KMS-11 (cell line): ENCODE measurements at regions not wholly inside any gene's neighbourhood (a gene's known extent, or its start where the extent isn't known, plus 50 kb on each side); places are given as distances from the start of the nearest gene placed in this dataset.

ENCODE experiments used
- H2AFZ ChIP-seq: fragments of 200-600 bp; sonication (generic); 2 replicates; pipeline ENCODE4 v1.6.1; 2016; ENCODE audit warnings: antibody characterized with exemption, mixed run types, low read depth
- H3K27ac ChIP-seq: fragments of 200-600 bp; sonication (generic); 2 replicates; pipeline ENCODE4 v1.6.1; 2016; ENCODE audit warnings: mild to moderate bottlenecking, mixed run types
- H3K27me3 ChIP-seq: fragments of 200-600 bp; sonication (generic); 2 replicates; pipeline ENCODE4 v1.6.1; 2017; ENCODE audit warnings: mild to moderate bottlenecking, low read depth, mixed run types, moderate library complexity; ENCODE audit not compliant: insufficient read depth
- H3K36me3 ChIP-seq: fragments of 200-600 bp; sonication (generic); 2 replicates; pipeline ENCODE4 v1.6.1; 2017; ENCODE audit warnings: mild to moderate bottlenecking, mixed run types; ENCODE audit not compliant: insufficient read depth
- H3K4me1 ChIP-seq: fragments of 200-600 bp; sonication (generic); 2 replicates; pipeline ENCODE4 v1.6.1; 2016; ENCODE audit warnings: mild to moderate bottlenecking, low read depth, mixed run types; ENCODE audit not compliant: poor library complexity, severe bottlenecking
- H3K4me2 ChIP-seq: fragments of 200-600 bp; sonication (generic); 2 replicates; pipeline ENCODE4 v1.7.0; 2016; ENCODE audit warnings: mild to moderate bottlenecking, mixed run types
- H3K4me3 ChIP-seq: fragments of 200-600 bp; sonication (generic); IDR thresholded peaks from 2 replicates; pipeline ENCODE4 v1.6.1; 2017; ENCODE audit warnings: low read depth, low read length, mixed read lengths; ENCODE audit not compliant: insufficient read depth
- H3K79me2 ChIP-seq: fragments of 200-600 bp; sonication (generic); 2 replicates; pipeline ENCODE4 v1.6.1; 2016; ENCODE audit warnings: low read depth, mixed run types; ENCODE audit not compliant: insufficient read depth
- H3K9ac ChIP-seq: fragments of 200-600 bp; sonication (generic); 2 replicates; pipeline ENCODE4 v1.6.1; 2016; ENCODE audit warnings: mild to moderate bottlenecking, mixed run types
- H4K20me1 ChIP-seq: fragments of 200-600 bp; sonication (generic); 2 replicates; pipeline ENCODE4 v1.6.1; 2016; ENCODE audit warnings: mild to moderate bottlenecking, mixed run types; ENCODE audit not compliant: insufficient read depth
- TF ChIP-seq, protein P1 (sequence below): fragments of 200-600 bp; sonication (generic); conservative IDR thresholded peaks from 2 replicates; pipeline ENCODE4 v1.6.1; 2017; ENCODE audit warnings: low read depth, mild to moderate bottlenecking, antibody characterized with exemption, low read length, moderate library complexity, mixed read lengths

DNA sequence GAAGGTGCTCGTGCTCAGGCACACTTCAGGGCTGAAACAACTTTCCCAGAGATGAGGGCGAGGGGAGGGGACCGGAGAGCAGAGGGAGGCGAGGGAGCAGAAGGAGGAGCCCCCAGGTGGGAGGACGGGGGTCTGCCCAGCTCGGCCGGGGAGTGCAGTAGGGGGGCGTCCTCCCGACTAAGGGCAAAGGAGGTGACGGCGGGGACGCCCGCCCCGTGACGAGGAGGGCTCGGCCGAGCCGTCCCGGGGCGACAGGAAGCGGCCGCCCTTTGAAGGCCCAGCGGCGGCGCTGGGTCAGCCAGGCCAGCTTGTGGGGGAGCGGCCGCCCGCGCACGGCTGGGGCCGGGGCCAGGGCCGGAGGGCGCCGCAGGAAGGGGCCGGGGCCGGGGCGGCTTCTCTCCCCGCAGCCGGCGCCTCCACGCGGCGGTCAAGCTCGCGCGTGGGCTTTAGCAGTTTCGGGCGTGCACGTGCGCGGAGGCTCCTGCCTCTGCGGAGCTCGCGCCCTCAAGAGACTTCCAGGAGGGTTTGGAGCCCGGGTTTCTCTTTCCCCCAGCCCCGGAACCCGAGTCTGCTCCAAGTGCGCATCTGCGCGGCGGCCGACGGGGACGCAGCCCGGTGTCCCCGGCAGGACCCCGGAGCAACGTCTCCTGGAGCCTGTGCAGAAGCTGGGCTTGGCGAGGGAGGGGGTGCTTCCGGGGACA, 100.8 kb upstream of the SLC45A1 start:
- Histone ChIP-seq H2AFZ (no peak overlapping the region), H3K79me2 (no peaks in the 10 kb centered on the region), H3K9ac (no peak overlapping the region), H4K20me1 (no peaks in the 10 kb centered on the region), H3K27me3 (no peaks in the 10 kb centered on the region; the same call in 1 of the 2 replicates), H3K4me1 (no peaks in the 10 kb centered on the region), H3K4me2 (no peak overlapping the region), H3K36me3 (no peaks in the 10 kb centered on the region), H3K4me3 (no peak overlapping the region), H3K27ac (no peak overlapping the region)
- TF ChIP-seq, protein P1, sequence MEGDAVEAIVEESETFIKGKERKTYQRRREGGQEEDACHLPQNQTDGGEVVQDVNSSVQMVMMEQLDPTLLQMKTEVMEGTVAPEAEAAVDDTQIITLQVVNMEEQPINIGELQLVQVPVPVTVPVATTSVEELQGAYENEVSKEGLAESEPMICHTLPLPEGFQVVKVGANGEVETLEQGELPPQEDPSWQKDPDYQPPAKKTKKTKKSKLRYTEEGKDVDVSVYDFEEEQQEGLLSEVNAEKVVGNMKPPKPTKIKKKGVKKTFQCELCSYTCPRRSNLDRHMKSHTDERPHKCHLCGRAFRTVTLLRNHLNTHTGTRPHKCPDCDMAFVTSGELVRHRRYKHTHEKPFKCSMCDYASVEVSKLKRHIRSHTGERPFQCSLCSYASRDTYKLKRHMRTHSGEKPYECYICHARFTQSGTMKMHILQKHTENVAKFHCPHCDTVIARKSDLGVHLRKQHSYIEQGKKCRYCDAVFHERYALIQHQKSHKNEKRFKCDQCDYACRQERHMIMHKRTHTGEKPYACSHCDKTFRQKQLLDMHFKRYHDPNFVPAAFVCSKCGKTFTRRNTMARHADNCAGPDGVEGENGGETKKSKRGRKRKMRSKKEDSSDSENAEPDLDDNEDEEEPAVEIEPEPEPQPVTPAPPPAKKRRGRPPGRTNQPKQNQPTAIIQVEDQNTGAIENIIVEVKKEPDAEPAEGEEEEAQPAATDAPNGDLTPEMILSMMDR, result no peak

DNA sequence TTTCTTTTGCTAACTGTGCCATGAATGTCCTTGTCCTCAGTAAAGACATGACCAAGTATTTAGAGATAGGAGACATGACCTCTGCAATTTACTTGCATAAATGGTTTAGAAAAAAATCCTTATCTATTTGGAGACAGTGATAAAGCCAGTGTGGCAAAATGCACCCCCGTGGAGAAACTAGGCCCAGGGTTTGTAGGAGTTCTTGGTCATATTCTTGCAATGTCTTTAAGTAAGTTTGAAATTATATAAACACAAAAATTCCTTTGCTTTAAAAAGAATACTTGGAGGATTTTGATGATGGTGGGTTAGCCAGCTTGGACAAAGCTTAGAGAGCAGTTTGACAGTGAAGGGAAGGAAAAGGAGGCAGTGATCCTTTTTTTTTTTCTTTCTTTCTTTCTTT, 101.9 kb upstream of the SLC45A1 start:
- Histone ChIP-seq H3K9ac (no peak overlapping the region), H3K4me2 (no peak overlapping the region), H3K4me1 (no peaks in the 10 kb centered on the region), H3K79me2 (no peaks in the 10 kb centered on the region), H3K4me3 (no peak overlapping the region), H3K27ac (no peak overlapping the region), H2AFZ (no peak overlapping the region), H4K20me1 (no peaks in the 10 kb centered on the region), H3K27me3 (no peaks in the 10 kb centered on the region; the same call in 1 of the 2 replicates), H3K36me3 (no peaks in the 10 kb centered on the region)
- TF ChIP-seq, protein P1, result no peak

DNA sequence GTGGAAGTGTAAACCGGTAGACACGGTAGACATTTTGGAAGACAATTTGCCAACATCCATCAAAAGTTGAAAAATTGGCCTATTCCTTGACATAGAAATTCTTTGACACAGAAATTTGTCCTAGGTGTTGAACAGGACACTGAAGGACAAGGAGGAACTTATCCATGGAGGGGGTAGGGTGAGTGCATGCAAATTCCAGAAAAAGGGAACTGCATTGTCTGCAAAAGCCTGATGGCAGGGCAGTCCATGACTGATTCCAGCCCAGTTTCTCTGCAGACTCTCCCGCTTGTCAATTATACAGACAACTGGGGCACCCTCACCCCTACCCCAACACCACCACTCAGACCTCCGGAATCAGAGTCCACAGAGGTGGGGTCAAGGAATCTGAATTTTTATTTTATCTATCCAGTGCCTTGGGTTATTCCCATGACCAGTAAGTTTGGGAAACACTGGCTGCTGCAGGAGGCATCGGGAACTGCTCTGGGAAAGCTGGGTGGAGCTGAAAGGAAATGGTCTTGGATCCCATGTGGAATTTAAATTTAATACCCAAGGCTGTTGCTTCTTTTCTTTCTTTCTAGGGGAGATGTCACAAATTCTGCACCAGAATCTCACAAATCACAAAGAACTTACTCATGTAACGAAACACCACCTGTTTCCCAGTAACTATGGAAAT, 103.3 kb upstream of the SLC45A1 start:
- H3K36me3 ChIP-seq, result no peaks in the 10 kb centered on the region
- H3K27me3 ChIP-seq, result peaks cover 6% of the 10 kb centered on the region
- H3K4me3 ChIP-seq, result no peak overlapping the region
- no peak overlapping the region for H2AFZ ChIP-seq
- H3K9ac ChIP-seq, result no peak overlapping the region
- no peak overlapping the region for H3K4me2 ChIP-seq
- H3K79me2 ChIP-seq, result no peaks in the 10 kb centered on the region
- TF ChIP-seq, protein P1, result no peak
- H3K27ac ChIP-seq, result no peak overlapping the region
- H4K20me1 ChIP-seq, result no peaks in the 10 kb centered on the region
- no peaks in the 10 kb centered on the region for H3K4me1 ChIP-seq

DNA sequence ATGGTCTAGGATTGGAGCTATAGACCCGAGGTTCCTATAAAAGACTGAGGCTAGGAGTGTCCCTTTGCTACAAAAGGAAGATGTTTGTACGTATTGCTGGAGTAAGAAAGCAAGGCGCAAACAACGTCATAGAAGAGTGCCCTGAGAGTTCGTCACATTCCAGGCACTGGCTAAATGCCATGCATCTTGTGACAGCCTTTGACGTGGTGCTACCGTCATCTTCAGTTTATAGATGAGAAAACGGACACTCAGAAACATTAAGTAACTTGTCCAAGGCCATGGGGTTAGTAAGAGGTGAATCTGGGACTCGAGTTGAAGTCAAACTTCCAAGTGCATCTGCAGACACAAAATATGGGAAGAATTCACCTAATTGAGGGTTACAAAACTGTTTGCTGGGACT, 104.2 kb upstream of the SLC45A1 start:
- H3K27ac ChIP-seq, result no peak overlapping the region

More for the DNA sequence above, 104.2 kb upstream of the SLC45A1 start:
- Histone ChIP-seq H3K79me2 (no peaks in the 10 kb centered on the region), H3K9ac (no peak overlapping the region), H3K4me1 (no peaks in the 10 kb centered on the region), H3K27me3 (peaks cover 6% of the 10 kb centered on the region), H3K4me3 (no peak overlapping the region), H2AFZ (no peak overlapping the region), H3K4me2 (no peak overlapping the region), H4K20me1 (no peaks in the 10 kb centered on the region), H3K36me3 (no peaks in the 10 kb centered on the region)
- TF ChIP-seq, protein P1, result no peak
